ENCODE measurements at regions not wholly inside any gene's neighbourhood (a gene's known extent, or its start where the extent isn't known, plus 50 kb on each side); places are given as distances from the start of the nearest gene placed in this dataset.

GRCh38 chr12:97763113-97763512 is 300.5 kb downstream of the RMST start:
- intact Hi-C loops (cut with DNase I), result no loop called here
- Histone ChIP-seq H3K36me3 (no peaks in the 10 kb centered on the region), H3K27me3 (no peaks in the 10 kb centered on the region), H3K9me3 (peaks cover 0 to 14% (median 0%) of the 10 kb centered on the region in 11 donors), H3K4me1 (peaks cover 0 to 8% (median 0%) of the 10 kb centered on the region in 9 donors), H3K4me3 (no peak overlapping the region), H3K27ac (no peak overlapping the region)
- DNase-seq (no peak), ATAC-seq (no peak)
- no peak for TF ChIP-seq CTCF (IDR thresholded peaks at IDR 0.05)
- 80 to 81% methylated on average over 6 of the region's 6 CpGs for WGBS, 2 donors

- no peak overlapping the region for H3K27ac ChIP-seq
- no peaks in the 10 kb centered on the region for H3K4me1 ChIP-seq
- DNase-seq, result no peak
- TF ChIP-seq CTCF (IDR thresholded peaks at IDR 0.05), result no peak
- no peaks in the 10 kb centered on the region for H3K36me3 ChIP-seq
- no peaks in the 10 kb centered on the region for H3K27me3 ChIP-seq
- H3K4me3 ChIP-seq, result no peak overlapping the region
- H3K9me3 ChIP-seq, result peaks cover 0 to 14% (median 0%) of the 10 kb centered on the region in 11 donors
- ATAC-seq, result no peak
- intact Hi-C loops (cut with DNase I), result no loop called here
Observed at GRCh38 chr12:97764700-97765099, 302.1 kb downstream of the RMST start.

- TF ChIP-seq CTCF (IDR thresholded peaks at IDR 0.05), result no peak
- WGBS, 2 donors, result 45 to 47% methylated on average over 2 of the region's 2 CpGs
- DNase-seq, result no peak
- peak in 2 of 8 donors; percentile 41 to 68 for ATAC-seq
- Histone ChIP-seq H3K27me3 (no peaks in the 10 kb centered on the region), H3K36me3 (no peaks in the 10 kb centered on the region), H3K4me1 (no peaks in the 10 kb centered on the region), H3K9me3 (peaks cover 0 to 9% (median 0%) of the 10 kb centered on the region in 11 donors), H3K27ac (no peak overlapping the region), H3K4me3 (no peak overlapping the region)
- intact Hi-C loops (cut with DNase I), result no loop called here
Observed at GRCh38 chr12:97767347-97767746, 304.7 kb downstream of the RMST start.

- Histone ChIP-seq H3K4me3 (no peak overlapping the region), H3K4me1 (no peaks in the 10 kb centered on the region), H3K36me3 (no peaks in the 10 kb centered on the region), H3K27ac (no peak overlapping the region), H3K27me3 (no peaks in the 10 kb centered on the region), H3K9me3 (peaks cover 0 to 22% (median 2%) of the 10 kb centered on the region in 11 donors)
- intact Hi-C loops (cut with DNase I), result no loop called here
- 65 to 71% methylated on average over 3 of the region's 3 CpGs for WGBS, 2 donors
- ATAC-seq, result no peak
- DNase-seq, result no peak
- TF ChIP-seq CTCF (IDR thresholded peaks at IDR 0.05), result no peak
Observed at GRCh38 chr12:97778111-97778510, 315.5 kb downstream of the RMST start.

All from heart right ventricle (tissue), 16 donors.